ENCODE measurements at regions not wholly inside any gene's neighbourhood (a gene's known extent, or its start where the extent isn't known, plus 50 kb on each side); places are given as distances from the start of the nearest gene placed in this dataset.
A peak's percentile ranks its signal among the peaks of the same experiment; 100 is the strongest.

GRCh38 chr4:11271263-11271662 lies 157.4 kb downstream of the HS3ST1 start:
- H3K9me3 ChIP-seq, result no peaks in the 10 kb centered on the region
- DNase-seq, result peak; percentile 68
- H3K4me3 ChIP-seq, result no peak overlapping the region
- peaks cover 0 to 20% (median 2%) of the 10 kb centered on the region in 4 donors for H3K4me1 ChIP-seq
- TF ChIP-seq POLR2A (IDR thresholded peaks at IDR 0.05), result no peak
- peak in 2 of 3 donors; percentile 41 to 73 for TF ChIP-seq POLR2AphosphoS5 (IDR thresholded peaks at IDR 0.05)
- no peak for TF ChIP-seq CTCF (IDR thresholded peaks at IDR 0.05)
- intact Hi-C loops (cut with DNase I; ENCODE audit: low total_unique reads) (no loop called here), in situ Hi-C loops (cut with MboI; ENCODE audit: low pct_ligation_motif_present in 1 of 4, low pct_unique_long_range_greater_than_20kb in 1 of 4, low sequenced_read_pairs in 3 of 4) (loop anchor here in 1 of 4 donors (25.0 kb wide), 1 partner anchor 109 kb away; no protein-coding TSS in a partner anchor)
- no peaks in the 10 kb centered on the region for H3K36me3 ChIP-seq
- 46 to 47% methylated on average over 3 to 4 of the region's 4 CpGs for WGBS, 2 donors (ENCODE audit: low coverage in 1 of 2)
- H3K27ac ChIP-seq, result peak overlapping the region in 3 of 4 donors; percentile 34 to 70 (median 65)
- H3K27me3 ChIP-seq, result no peaks in the 10 kb centered on the region

GRCh38 chr4:11268149-11268548 lies 160.5 kb downstream of the HS3ST1 start:
- in situ Hi-C loops (cut with MboI; ENCODE audit: low pct_ligation_motif_present in 1 of 4, low pct_unique_long_range_greater_than_20kb in 1 of 4, low sequenced_read_pairs in 3 of 4), result loop anchor here in 1 of 4 donors (25.0 kb wide), 1 partner anchor 106 kb away; no protein-coding TSS in a partner anchor
- 37 to 43% methylated on average over 2 of the region's 2 CpGs for WGBS, 2 donors (ENCODE audit: low coverage in 1 of 2)
- no peak for DNase-seq
- Histone ChIP-seq H3K9me3 (no peaks in the 10 kb centered on the region), H3K36me3 (no peaks in the 10 kb centered on the region), H3K27ac (no peak overlapping the region), H3K27me3 (no peaks in the 10 kb centered on the region), H3K4me3 (no peak overlapping the region), H3K4me1 (peaks cover 0 to 20% (median 2%) of the 10 kb centered on the region in 4 donors)
- no peak for TF ChIP-seq EP300 (IDR thresholded peaks at IDR 0.05; ENCODE audit: low read depth)
- TF ChIP-seq CTCF (IDR thresholded peaks at IDR 0.05), result no peak
- intact Hi-C loops (cut with DNase I; ENCODE audit: low total_unique reads), result no loop called here

DNA sequence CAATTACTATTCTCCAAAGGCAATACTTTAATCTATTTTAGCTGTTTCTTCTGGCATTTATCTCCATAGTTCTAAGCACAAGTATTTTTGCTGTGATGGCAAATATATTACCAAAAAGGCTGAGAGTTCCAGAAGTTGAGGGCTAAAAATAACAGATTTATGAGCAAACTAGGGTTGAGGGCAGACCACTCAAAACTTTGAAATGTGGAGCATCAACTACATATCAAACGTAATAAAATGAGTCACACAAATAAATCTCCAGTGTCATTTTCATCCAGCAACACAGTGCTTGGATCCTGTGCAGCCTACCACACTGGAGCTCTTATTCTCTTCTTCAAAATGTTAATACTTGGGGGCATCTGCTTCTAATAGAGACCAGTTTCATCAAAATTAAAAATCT lies 163.9 kb downstream of the HS3ST1 start:
- no peak overlapping the region for H3K4me3 ChIP-seq
- no peaks in the 10 kb centered on the region for H3K9me3 ChIP-seq
- TF ChIP-seq POLR2A (IDR thresholded peaks at IDR 0.05) (no peak), POLR2AphosphoS5 (IDR thresholded peaks at IDR 0.05) (no peak), CTCF (IDR thresholded peaks at IDR 0.05) (no peak), EP300 (IDR thresholded peaks at IDR 0.05; ENCODE audit: low read depth) (no peak)
- H3K4me1 ChIP-seq, result peaks cover 0 to 1% (median 0%) of the 10 kb centered on the region in 4 donors
- intact Hi-C loops (cut with DNase I; ENCODE audit: low total_unique reads) (no loop called here), in situ Hi-C loops (cut with MboI; ENCODE audit: low pct_ligation_motif_present in 1 of 4, low pct_unique_long_range_greater_than_20kb in 1 of 4, low sequenced_read_pairs in 3 of 4) (loop anchor here in 1 of 4 donors (25.0 kb wide), 1 partner anchor 103 kb away; no protein-coding TSS in a partner anchor)
- no peak overlapping the region for H3K27ac ChIP-seq
- no peaks in the 10 kb centered on the region for H3K27me3 ChIP-seq
- no peak for DNase-seq
- H3K36me3 ChIP-seq, result no peaks in the 10 kb centered on the region
- 45 to 80% methylated on average over 1 of the region's 1 CpG for WGBS, 2 donors (ENCODE audit: low coverage in 1 of 2)

GRCh38 chr4:11264346-11264745 lies 164.3 kb downstream of the HS3ST1 start:
- in situ Hi-C loops (cut with MboI; ENCODE audit: low pct_ligation_motif_present in 1 of 4, low pct_unique_long_range_greater_than_20kb in 1 of 4, low sequenced_read_pairs in 3 of 4), result loop anchor here in 1 of 4 donors (25.0 kb wide), 1 partner anchor 102 kb away; no protein-coding TSS in a partner anchor
- no peaks in the 10 kb centered on the region for H3K4me1 ChIP-seq
- intact Hi-C loops (cut with DNase I; ENCODE audit: low total_unique reads), result no loop called here
- H3K9me3 ChIP-seq, result no peaks in the 10 kb centered on the region
- no peak overlapping the region for H3K27ac ChIP-seq
- no peaks in the 10 kb centered on the region for H3K27me3 ChIP-seq
- H3K4me3 ChIP-seq, result no peak overlapping the region
- H3K36me3 ChIP-seq, result no peaks in the 10 kb centered on the region
- DNase-seq, result no peak
- TF ChIP-seq POLR2AphosphoS5 (IDR thresholded peaks at IDR 0.05) (no peak), EP300 (IDR thresholded peaks at IDR 0.05; ENCODE audit: low read depth) (no peak), POLR2A (IDR thresholded peaks at IDR 0.05) (no peak), CTCF (IDR thresholded peaks at IDR 0.05) (no peak)
